NOMO-1 treated with DMSO at 0.1 percent for 48 hours (cell line): ENCODE measurements at regions not wholly inside any gene's neighbourhood (a gene's known extent, or its start where the extent isn't known, plus 50 kb on each side); places are given as distances from the start of the nearest gene placed in this dataset.
"Not testable (repeated sequence)": the region's sequence is repeated elsewhere in the genome, so short reads cannot be mapped to it uniquely, and the experiment has no call there.

Experiments used
- DNase-seq: peaks from one replicate; lab custom pipeline; 2025; ENCODE audit not compliant: unreplicated experiment; lab: John Stamatoyannopoulos, UW

DNA sequence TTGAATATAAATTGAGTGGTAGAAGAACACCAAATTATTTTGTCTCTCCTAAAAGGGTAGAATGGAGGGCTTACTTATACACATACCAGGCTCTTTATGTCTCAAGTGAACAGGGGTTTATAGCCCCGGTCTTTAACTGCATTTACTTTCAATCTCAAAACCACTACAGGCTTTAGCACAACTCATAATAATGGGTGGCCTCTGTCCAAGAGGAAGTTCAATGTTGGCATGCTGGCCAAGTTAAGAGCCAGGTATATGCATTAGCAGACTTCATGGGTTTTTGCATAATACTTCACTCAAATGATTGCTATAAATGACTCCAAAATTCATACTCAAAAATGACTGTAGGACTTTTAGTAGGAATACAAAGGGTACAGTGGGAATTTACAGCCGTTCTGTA lies 118.5 kb upstream of the OTUD4 start:
- DNase-seq = no peak

DNA sequence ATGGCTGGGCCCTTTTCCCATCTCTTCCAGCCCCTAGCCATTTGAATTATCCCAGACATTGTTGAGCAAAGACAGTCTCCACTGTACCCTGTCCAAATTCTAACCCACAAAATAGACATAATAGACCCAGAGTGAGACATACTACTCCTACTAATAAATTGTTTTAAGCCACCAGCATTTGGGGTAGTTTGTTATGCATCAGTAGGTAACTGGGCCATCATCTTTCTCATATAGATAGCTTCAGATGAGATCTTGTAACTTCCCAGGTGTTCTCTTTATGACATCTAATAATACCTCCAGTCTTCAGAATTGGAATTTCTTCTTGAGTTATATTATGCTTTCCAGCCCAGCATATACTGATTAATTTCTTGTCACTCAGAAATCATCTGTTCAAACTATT lies 117.2 kb upstream of the OTUD4 start:
- no peak for DNase-seq

DNA sequence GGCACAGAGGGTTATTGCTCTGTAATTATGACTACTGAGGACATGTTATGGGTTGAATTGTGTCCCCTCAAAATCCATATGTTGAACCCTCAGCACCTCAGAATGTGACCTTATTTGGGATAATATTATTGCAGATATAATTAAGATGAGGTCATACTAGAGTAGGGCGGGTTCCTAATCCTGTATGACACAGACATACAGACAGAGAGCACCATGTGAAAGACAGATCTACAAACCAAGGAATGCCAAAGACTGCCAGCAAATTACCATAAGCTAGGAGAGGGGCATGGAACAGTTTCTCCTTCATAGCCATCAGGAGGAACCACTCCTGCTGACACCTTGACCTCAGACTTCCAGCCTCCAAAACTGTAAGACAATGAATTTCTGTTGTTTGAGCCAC lies 115.2 kb upstream of the OTUD4 start:
- no peak for DNase-seq

DNA sequence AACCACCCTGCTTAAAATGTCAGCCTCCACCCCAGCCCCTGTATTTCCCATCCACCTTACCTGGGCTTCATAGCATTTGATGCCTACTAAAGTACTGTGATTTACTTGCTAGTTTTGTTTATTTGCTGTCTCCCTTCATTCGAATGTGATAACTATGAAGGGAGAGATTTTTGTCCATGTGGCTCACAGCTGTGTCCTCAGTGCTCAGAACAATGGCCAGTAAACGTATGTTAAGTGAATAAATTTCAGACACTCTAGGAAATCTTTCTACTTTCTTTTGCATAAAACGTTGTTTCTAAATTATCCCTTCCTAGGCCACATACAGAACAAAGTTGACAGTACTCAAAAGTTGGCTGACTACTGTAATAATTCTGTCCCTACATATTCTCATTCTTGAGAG lies 114.7 kb upstream of the OTUD4 start:
- no peak for DNase-seq

DNA sequence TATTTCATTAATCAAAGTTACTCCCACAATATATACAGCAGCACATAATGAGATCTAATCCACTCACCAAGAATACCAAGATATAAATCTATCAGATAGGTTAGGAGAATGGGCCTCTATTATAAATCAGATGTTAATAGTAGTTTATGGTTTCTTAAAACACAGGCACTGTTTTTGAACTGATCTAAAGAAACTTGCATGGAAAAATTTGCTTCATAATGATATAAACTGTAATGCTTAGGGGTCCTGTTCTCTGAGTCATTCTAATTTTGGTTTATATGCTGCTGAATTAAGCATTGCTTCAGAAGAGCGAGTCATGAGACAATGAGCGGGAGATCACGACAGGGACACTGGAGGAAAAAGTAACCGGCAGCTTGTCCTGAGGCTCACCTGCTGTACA lies 113.3 kb upstream of the OTUD4 start:
- DNase-seq = no peak

DNA sequence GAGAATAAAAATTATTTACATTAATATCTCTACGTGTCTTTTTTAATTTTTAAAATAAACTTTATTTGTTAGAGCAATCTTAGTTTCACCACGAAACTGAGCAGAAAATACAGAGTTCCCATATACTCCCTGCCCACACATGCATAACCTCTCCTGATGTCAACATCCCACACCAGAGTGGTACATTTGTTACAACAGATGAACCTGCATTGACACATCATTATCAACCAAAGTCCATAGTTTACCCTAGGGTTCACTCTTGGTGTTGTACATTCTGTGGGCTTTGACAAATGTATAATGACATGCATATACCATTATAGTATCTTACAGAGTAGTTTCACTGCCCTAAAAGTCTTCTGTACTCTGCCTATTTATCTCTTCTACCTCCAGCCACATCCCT lies 110.6 kb upstream of the OTUD4 start:
- no peak for DNase-seq

DNA sequence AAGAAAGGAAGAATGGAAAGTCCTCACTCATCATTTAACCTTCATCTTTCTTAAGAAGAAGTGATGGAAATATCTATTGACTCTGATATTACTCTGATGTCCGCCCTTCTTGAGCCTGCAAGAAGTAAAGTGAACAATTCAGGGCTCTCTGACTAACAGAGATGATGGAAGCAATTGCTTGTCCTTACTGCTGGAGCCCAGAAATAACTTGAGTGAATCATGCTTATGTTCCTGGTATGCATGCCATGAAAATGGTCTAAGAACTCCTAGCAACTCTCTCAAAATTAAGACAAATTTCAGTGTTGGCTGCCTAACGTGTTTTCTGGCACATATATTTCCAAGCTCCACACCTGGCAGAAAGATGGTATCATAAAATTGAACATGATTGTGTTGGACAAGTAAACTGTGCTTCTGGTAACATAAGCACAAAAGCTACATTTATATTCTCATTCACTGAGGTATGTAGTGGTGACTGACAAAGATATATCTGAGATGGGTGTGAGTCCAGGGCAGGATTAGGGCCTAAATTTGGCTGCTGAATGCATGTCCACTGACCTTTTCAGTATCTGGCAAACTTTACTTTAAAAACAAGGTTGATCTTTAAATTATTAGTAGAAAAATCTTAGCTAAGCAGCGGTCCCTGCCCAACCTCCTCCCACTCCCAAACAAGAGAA lies 109.2 kb upstream of the OTUD4 start:
- no peak for DNase-seq

DNA sequence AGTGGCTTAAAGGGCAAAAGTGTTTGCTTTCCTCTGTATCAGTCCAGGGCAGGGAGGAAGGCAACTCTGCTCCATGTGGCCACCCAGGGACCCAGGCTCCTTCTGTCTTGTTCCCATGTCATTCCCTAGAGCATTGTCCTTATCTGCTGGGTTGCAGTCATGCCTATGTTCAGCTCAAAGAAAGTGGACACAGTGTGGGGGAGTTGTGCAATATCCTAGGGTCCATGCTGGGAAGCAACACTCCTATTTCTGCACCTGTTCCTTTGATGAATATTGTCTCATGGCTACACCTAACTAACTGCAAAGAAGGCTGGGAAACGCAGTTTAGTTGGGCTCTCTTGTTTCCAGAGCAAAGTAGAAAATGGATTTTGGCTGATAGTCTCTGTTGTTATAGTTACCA lies 107.0 kb upstream of the OTUD4 start:
- DNase-seq = no peak

DNA sequence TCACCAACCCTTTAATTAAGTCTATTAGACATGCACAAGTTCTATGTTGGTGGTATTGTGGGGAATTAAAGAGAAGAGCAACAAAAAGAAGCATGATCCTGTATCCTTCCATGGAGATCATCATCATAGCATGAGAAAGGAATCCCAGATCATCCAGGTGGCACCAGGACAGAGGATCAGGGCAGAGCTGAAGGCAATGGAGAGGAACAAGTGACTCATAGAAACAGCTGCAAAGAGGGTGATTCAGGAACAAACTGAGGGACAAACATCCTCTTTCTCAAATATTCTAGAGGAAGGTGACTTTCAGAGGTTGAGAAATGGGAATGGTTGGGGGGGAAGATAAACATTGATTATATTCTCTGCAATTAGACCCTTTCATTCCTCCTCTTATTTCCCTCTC lies 105.5 kb upstream of the OTUD4 start:
- no peak for DNase-seq

DNA sequence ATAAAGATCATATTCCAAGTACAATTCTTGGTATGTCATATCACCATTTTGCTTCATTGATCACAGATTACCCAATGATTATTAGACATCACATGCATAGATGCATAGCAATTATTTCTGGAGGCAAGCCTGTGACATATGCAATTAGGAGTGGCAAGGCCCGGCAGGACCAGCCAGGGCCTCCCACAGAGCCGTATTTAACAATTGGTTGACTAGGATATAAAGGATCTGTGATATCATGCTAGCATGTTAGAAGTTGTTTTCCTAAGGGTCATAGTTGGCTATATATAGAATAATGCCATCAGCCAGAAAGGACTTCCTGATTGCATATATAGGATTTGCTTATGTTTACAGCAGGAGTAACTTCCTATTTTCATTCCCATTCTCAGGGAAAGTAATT lies 103.5 kb upstream of the OTUD4 start:
- no peak for DNase-seq

DNA sequence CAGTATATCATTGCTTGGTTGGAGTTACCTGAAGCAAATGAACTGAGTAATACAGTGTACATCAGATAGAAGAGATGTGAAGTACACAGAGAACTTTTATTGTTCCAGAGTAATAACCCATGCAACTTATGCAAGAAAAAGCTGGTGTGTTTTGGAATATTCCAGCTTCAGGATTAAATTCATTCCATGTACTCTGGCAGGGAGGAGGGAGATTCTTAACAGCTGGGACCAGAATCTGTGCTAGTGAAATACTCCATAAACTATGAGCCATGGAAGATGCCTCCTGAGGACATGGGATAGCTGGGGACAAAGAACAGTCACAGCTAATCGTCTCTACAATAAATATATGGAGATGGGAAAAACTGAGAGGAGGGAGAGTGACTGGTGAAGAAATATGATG lies 101.6 kb upstream of the OTUD4 start:
- DNase-seq = no peak

DNA sequence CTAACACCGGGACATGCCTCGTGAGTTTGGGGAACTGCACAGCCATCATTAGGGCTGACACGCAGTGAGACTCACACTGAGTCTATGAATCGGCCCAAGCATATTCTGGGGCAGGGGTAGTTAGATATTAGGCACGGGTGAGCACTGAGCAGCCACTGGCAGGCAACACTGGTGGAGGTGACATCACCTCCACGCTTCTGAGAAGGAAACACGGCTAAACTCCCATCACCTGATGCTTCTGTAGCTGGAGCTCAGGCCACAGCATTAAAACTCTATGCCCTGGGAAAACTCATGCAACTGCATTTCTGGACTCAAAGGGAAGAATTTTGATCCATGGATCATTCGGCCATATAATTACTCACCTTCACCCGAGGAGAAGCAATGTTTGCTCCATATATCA lies 100.8 kb upstream of the OTUD4 start:
- DNase-seq = no peak

DNA sequence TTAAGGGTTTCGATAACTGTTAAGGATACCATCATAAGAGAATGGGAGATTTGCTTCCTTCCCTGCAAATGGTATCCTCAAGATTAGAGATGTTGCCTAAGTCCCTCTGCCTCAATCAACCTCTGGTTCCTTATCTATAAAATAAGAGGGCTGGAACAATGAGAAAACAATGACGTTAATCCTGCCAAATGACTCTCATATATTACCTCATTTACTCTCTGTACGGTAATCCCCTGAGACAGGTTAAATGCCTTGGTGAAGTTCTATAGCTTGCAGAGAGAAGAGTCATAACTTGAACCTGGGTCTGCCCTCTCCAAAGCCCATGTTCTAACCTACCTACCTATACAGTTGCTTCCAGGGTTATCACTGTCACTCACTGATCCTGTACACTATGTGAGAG lies 100.2 kb upstream of the OTUD4 start:
- no peak for DNase-seq

DNA sequence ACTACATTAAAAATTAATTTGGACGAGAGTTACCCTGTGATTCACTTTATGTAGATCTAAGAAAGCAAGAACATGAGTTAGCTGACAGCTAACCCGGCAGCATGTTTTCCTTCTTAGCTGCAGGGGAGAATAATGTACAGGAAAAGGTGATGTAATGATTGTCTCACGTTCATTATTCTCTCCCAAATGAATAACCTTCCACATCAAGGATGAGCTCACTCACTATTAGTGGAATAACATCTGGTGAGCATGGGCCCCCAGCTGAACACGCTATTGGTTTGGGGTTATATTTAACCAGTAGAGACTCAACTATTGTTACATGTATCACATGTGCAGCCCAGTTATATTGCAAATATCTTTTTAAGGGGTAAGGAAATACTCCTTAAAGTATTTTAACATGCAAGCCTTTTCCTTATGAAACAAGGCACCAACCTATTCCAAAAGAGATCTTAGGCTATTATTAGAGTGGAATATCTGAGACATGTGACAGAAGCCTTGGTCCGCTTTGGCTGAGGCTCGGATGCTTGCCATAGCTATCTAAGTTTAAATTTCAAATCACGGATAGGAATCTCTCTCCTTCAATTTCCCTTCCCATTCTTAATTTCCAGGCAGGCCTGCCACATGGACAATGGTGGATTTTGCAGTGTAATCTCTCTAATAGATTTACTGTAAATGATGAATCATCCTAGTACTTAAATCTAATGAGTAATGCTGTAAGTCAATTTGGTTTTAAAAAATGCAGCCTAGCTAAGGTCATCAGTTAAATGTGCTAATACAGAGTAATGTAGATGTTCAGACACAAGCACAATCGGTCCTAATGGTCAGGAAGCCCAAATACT lies 99.0 kb upstream of the OTUD4 start:
- DNase-seq = no peak

DNA sequence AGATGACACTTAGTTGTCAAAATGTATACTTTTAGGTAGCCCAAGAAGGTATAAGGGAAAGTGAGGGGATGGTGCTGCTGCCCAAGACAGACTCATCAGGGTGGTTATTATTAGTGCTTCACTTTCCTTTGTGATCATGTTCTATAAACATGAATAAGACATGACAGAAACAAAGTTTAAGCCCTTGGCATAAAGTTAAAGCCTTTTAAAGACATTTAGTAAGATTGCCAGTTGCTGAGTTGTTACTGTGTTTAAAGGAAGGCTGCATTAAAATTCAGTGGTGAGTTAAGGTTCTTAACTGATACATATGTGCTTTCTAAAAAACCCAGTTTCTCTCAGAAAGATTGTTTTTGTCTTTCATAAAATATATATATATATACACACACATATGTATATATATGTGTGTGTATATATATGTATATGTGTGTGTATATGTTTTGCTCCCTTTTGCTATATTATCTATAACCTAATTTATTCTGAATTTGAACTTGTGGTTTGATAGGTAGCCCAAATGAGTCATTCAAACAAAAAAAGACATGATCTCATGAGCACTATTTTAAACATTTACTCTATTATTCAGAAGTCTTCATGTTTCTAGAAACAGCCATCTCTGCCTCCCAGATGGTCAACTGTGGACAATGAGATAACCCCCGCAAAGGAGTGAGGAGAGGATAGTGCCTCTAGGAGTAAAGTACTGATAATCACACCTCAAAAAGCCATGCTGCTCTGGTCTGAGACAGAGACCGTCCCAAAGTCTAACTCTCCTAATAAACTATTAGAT lies 98.1 kb upstream of the OTUD4 start:
- DNase-seq = no peak

DNA sequence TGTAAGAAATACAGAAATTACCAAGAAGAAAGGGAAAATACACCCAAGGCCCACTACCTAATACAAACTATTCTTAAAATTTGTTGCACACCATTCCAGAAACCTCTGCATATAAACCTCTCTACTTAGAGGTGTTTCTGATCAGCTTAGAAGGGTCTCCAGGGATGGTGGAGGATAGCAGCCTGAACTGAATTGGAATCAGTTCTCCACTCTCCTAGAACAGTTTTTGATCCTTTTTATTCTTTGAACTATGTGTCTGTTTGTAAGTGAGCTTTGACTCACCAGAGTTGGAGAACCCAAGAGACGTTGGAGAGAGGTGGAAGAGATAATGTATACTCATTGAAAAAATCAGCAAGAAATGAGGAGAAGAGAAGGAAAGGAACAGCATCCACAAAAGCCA lies 96.6 kb upstream of the OTUD4 start:
- no peak for DNase-seq

DNA sequence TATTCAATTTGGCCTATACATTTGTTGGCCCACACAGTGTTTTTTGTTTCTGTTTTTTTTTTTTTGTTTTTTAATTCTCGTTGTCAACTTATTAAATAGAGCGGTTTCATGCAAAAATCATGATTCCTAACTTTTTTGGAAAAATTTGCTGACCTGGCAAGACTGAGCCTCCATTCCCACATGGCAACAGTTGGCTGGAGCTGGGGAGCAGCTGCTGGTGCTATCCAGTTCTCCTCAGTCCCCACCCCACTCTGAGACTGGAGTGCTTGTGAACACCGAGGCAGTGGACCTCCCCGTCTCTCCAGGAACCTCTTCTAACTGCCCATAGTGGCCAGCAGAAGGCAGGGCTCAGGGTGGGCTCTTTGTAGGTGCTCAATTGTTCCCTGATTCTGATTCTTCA lies 95.7 kb upstream of the OTUD4 start:
- no peak for DNase-seq

DNA sequence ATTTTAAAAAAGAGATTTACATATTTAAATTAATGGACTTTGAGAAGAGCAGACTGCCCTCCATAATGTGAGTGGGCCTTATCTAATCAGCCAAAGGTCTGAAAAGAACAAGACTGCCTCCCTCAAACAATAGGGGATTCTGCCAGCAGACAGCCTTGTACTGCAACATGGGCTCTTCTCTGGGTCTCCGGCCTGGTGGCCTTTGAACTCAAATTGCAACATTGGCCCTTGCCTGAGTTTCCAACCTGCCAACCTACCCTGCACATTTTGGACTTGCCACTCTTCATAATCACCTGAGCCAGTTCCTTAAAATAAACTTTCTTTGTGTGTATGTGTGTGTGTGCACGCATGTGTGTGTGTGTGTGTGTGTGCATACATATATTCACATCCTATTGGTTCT lies 90.8 kb upstream of the OTUD4 start:
- DNase-seq = no peak

DNA sequence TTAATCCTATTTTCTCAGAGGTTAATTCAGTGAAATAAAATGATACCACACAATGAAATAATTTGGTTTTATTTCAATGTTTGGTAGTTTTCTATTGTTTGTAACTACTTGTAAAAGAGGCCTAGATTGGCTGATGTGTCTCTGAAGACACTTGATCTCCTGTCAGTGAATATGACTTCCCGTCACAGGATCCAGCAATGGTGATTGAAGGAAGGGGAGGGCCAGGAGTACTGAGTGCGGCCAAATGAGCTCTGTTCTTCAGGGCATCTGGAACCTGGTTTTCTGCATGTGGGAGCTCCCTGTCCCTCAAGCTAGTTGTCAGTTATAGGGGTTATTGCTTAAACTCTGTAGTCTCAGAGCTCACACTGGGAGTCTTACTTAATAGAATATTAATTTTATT lies 86.5 kb upstream of the OTUD4 start:
- DNase-seq = no peak

DNA sequence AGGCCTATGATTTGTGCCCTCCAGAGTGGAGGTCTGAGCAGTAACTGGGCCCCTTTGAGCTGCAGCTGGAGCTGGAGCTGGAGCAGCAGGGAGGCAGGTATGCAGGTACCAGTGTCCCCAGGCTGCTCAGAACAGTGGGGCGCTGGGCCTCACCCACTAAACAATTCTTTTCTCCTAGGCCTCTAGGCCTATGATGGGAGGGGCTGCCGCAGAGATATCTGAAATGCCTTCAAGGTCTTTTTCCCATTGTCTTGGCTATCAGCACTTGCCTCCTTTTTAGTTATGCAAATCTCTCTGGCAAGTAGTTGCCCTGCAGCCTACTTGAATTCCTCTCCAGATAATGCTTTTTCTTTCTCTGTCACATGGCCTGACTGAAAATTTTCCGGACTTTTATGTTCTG lies 79.7 kb upstream of the OTUD4 start:
- DNase-seq = no peak

DNA sequence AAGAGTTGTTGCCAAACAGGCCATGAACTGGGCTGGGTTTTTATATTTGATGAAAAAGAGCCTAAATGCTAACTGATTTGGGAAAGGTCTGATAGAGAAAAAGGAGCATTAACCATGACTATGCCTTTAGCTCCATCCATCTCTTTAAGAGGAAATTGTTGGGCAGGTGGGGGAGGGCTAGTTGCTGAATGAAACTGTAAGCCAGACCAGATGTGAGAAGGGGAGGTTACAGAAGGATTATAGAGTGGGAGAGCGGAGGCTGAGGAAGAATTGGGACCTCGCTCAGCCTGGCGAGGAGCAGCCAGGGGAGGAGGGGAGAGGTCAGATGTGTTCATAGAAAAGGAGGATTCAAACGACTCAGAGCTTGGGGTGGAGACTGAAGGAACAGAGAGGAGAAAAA lies 74.9 kb upstream of the OTUD4 start:
- DNase-seq = not testable (repeated sequence)

DNA sequence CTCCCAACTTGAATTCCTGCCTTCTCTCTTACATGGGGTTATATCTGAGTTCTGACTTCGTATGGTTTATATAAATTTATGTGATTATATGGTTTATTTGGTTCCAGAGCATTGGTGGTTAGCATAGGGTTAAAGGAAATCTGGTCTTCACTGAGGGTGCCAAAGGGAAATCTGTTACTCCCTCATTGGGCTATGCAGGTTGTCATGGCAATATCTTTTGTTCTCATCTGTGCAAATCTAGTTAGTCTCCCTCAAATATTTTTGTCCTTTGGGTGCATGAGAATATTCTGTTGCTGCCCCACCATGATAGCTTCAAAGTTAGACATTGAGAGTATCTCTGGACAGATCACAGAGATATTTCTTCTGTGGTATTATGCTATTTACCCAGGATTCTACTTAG lies 71.8 kb upstream of the OTUD4 start:
- DNase-seq = no peak
